CD4-positive, alpha-beta T cell (primary cell): ENCODE measurements at regions not wholly inside any gene's neighbourhood (a gene's known extent, or its start where the extent isn't known, plus 50 kb on each side); places are given as distances from the start of the nearest gene placed in this dataset.

Experiments used
- ATAC-seq: fragments of 200-7000 bp; cut with Tn5 transposase; one replicate; pipeline ENCODE4 v1.10.0; 2022; ENCODE audit warnings: mild to moderate bottlenecking; ENCODE audit not compliant: poor library complexity
- CTCF ChIA-PET: fragments of 350-600 bp; sonication (Branson Sonifier 250); formaldehyde crosslinking; loops from one replicate; lab custom pipeline; 2021; ENCODE audit warnings: antibody characterized with exemption, inconsistent platforms; lab: Charles Lee
- POLR2A ChIA-PET: fragments of 350-600 bp; sonication (Branson Sonifier 250); formaldehyde crosslinking; loops from one replicate; lab custom pipeline; 2021; ENCODE audit warnings: antibody characterized with exemption, inconsistent platforms; lab: Charles Lee
- DNase-seq, 14 experiments: peaks; one replicate each; pipeline ENCODE4 v3.0.0-alpha.2; 2013 to 2020; ENCODE audit warnings: mixed read lengths in 2 of 14
- H3K27ac ChIP-seq, 2 donors: one replicate each; pipeline versions ENCODE4 v1.5.1 to v1.7.0; 2013; ENCODE audit warnings: low read length in 2 of 2, low read depth in 1 of 2, mild to moderate bottlenecking in 1 of 2
- H3K27me3 ChIP-seq, 2 experiments: 1 replicate in 1 of 2; 2 replicates in 1 of 2; pipeline versions ENCODE4 v1.6.1 to v1.7.0; 2013; ENCODE audit warnings: low read length in 2 of 2, control low read depth in 1 of 2, mild to moderate bottlenecking in 1 of 2, moderate library complexity in 1 of 2; ENCODE audit not compliant: insufficient read depth in 2 of 2, control insufficient read depth in 1 of 2
- H3K36me3 ChIP-seq: one replicate; pipeline ENCODE4 v1.6.1; 2013; ENCODE audit warnings: low read length, control low read depth; ENCODE audit not compliant: insufficient read depth
- H3K4me1 ChIP-seq: one replicate; pipeline ENCODE4 v1.6.1; 2013; ENCODE audit warnings: low read length, control low read depth; ENCODE audit not compliant: insufficient read depth
- H3K4me3 ChIP-seq: one replicate; pipeline ENCODE4 v1.5.1; 2013; ENCODE audit warnings: mild to moderate bottlenecking, low read length, moderate library complexity
- H3K9me3 ChIP-seq, 2 experiments: 1 replicate in 1 of 2; 2 replicates in 1 of 2; pipeline versions ENCODE4 v1.6.1 to v1.7.0; 2013; ENCODE audit warnings: low read length in 2 of 2, mild to moderate bottlenecking in 2 of 2, control low read depth in 1 of 2, moderate library complexity in 1 of 2; ENCODE audit not compliant: control insufficient read depth in 1 of 2, insufficient read depth in 1 of 2
- H3K27ac Mint-ChIP-seq: one replicate; pipeline ENCODE4 v1.8.0; 2020; ENCODE audit warnings: mixed read lengths
- H3K27me3 Mint-ChIP-seq: one replicate; pipeline ENCODE4 v1.8.0; 2021; ENCODE audit warnings: mixed read lengths
- H3K36me3 Mint-ChIP-seq: one replicate; pipeline ENCODE4 v1.8.0; 2021; ENCODE audit warnings: low read depth, mixed read lengths
- H3K4me1 Mint-ChIP-seq: one replicate; pipeline ENCODE4 v1.8.0; 2021; ENCODE audit warnings: low read depth, mixed read lengths
- H3K4me3 Mint-ChIP-seq: one replicate; pipeline ENCODE4 v1.8.0; 2020; ENCODE audit warnings: mild to moderate bottlenecking, mixed read lengths
- H3K9me3 Mint-ChIP-seq: one replicate; pipeline ENCODE4 v1.8.0; 2020; ENCODE audit warnings: mixed read lengths
- CTCF ChIP-seq: fragments of 200-600 bp; IDR thresholded peaks from one replicate; pipeline ENCODE4 v1.8.0; 2022; ENCODE audit warnings: antibody characterized with exemption, mild to moderate bottlenecking
- intact Hi-C, 2 experiments: fragments of 100-400 bp; cut with DNase I in 1 of 2; cut with micrococcal nuclease in 1 of 2; formaldehyde crosslinking; loops; one replicate each; pipeline versions ENCODE4 v1.15.1 to v1.9.0; 2023 to 2025; cut with DNase I, micrococcal nuclease

- ChIA-PET CTCF (no interaction called here), POLR2A (no interaction called here)
- no peak overlapping the region for H3K4me3 Mint-ChIP-seq
- DNase-seq = no peak
- H3K4me1 Mint-ChIP-seq = no peaks in the 10 kb centered on the region
- ATAC-seq = no peak
- no peaks in the 10 kb centered on the region for H3K36me3 Mint-ChIP-seq
- no peak overlapping the region for H3K27ac Mint-ChIP-seq
- H3K27me3 Mint-ChIP-seq = no peaks in the 10 kb centered on the region
- H3K27me3 ChIP-seq = no peaks in the 10 kb centered on the region
- no peaks in the 10 kb centered on the region for H3K4me1 ChIP-seq
- TF ChIP-seq CTCF = no peak
- H3K27ac ChIP-seq = no peak overlapping the region
- H3K4me3 ChIP-seq = no peak overlapping the region
- no peaks in the 10 kb centered on the region for H3K9me3 Mint-ChIP-seq
- H3K9me3 ChIP-seq = peaks cover 0 to 5% of the 10 kb centered on the region in 2 experiments
- intact Hi-C loops = no loop called here
- no peaks in the 10 kb centered on the region for H3K36me3 ChIP-seq
Observed at GRCh38 chr18:6625481-6625880, 104.0 kb upstream of the ARHGAP28 start.

DNA sequence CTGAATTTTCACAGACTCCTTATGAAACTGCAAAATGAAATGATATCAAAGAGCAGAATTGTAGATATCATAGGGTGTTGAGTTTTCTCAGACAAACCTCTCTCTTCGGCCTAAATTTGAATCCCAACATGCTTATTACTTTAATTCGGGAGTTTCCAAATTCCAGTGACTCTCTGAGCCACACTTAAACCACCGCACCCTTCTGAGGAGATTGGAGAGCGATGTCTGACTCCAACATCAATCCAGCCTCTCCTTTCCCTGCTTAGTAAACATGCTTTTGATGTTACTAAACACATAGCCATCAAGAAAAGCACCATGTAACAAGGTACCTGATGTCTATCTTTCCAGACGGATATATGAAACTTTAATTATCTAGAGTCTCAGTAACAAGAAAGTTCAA lies 103.1 kb upstream of the ARHGAP28 start:
- H3K4me3 Mint-ChIP-seq = no peak overlapping the region
- CTCF ChIA-PET = no interaction called here

DNA sequence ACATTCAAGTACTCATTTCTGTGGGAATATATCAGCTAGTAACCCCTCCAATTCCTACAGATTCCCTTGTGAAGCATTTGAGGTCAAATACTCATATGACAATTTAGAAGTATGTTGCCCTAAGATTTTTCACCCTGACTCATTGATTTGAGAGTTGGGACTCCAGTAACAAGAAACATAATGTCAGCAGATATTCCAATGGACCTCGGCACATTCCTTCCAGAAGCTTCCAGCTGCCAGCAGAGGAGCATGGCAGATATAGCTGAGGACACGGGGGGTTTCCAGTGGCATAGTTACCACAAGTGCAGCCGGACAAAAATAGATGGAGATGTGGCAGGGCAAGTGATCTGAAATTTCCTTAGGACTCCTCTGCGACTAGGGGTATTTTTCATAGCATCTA lies 101.9 kb upstream of the ARHGAP28 start:
- H3K4me1 Mint-ChIP-seq = no peaks in the 10 kb centered on the region
- no peak for ATAC-seq
- Histone ChIP-seq H3K9me3 (no peaks in the 10 kb centered on the region), H3K4me3 (no peak overlapping the region), H3K36me3 (no peaks in the 10 kb centered on the region), H3K27me3 (no peaks in the 10 kb centered on the region), H3K27ac (no peak overlapping the region), H3K4me1 (no peaks in the 10 kb centered on the region)
- H3K27me3 Mint-ChIP-seq = no peaks in the 10 kb centered on the region
- H3K4me3 Mint-ChIP-seq = no peak overlapping the region
- intact Hi-C loops = no loop called here
- no peaks in the 10 kb centered on the region for H3K36me3 Mint-ChIP-seq
- no peak overlapping the region for H3K27ac Mint-ChIP-seq
- ChIA-PET POLR2A (no interaction called here), CTCF (no interaction called here)
- no peak for TF ChIP-seq CTCF
- no peak for DNase-seq
- H3K9me3 Mint-ChIP-seq = peaks cover 2% of the 10 kb centered on the region

More for the DNA sequence above, 103.1 kb upstream of the ARHGAP28 start:
- Mint-ChIP-seq H3K27ac (no peak overlapping the region), H3K27me3 (no peaks in the 10 kb centered on the region), H3K9me3 (no peaks in the 10 kb centered on the region), H3K4me1 (no peaks in the 10 kb centered on the region), H3K36me3 (no peaks in the 10 kb centered on the region)
- DNase-seq (no peak), ATAC-seq (no peak)
- POLR2A ChIA-PET = no interaction called here
- intact Hi-C loops = no loop called here
- Histone ChIP-seq H3K4me3 (no peak overlapping the region), H3K4me1 (no peaks in the 10 kb centered on the region), H3K27ac (no peak overlapping the region), H3K27me3 (no peaks in the 10 kb centered on the region), H3K9me3 (peaks cover 0 to 5% of the 10 kb centered on the region in 2 experiments), H3K36me3 (no peaks in the 10 kb centered on the region)
- TF ChIP-seq CTCF = no peak
